KMS-11 (cell line): ENCODE measurements at regions not wholly inside any gene's neighbourhood (a gene's known extent, or its start where the extent isn't known, plus 50 kb on each side); places are given as distances from the start of the nearest gene placed in this dataset.

Experiments
- H2AFZ ChIP-seq: fragments of 200-600 bp; sonication (generic); 2 replicates; pipeline ENCODE4 v1.6.1; 2016; ENCODE audit warnings: antibody characterized with exemption, mixed run types, low read depth
- H3K27ac ChIP-seq: fragments of 200-600 bp; sonication (generic); 2 replicates; pipeline ENCODE4 v1.6.1; 2016; ENCODE audit warnings: mild to moderate bottlenecking, mixed run types
- H3K27me3 ChIP-seq: fragments of 200-600 bp; sonication (generic); 2 replicates; pipeline ENCODE4 v1.6.1; 2017; ENCODE audit warnings: mild to moderate bottlenecking, low read depth, mixed run types, moderate library complexity; ENCODE audit not compliant: insufficient read depth
- H3K36me3 ChIP-seq: fragments of 200-600 bp; sonication (generic); 2 replicates; pipeline ENCODE4 v1.6.1; 2017; ENCODE audit warnings: mild to moderate bottlenecking, mixed run types; ENCODE audit not compliant: insufficient read depth
- H3K4me1 ChIP-seq: fragments of 200-600 bp; sonication (generic); 2 replicates; pipeline ENCODE4 v1.6.1; 2016; ENCODE audit warnings: mild to moderate bottlenecking, low read depth, mixed run types; ENCODE audit not compliant: poor library complexity, severe bottlenecking
- H3K4me2 ChIP-seq: fragments of 200-600 bp; sonication (generic); 2 replicates; pipeline ENCODE4 v1.7.0; 2016; ENCODE audit warnings: mild to moderate bottlenecking, mixed run types
- H3K4me3 ChIP-seq: fragments of 200-600 bp; sonication (generic); IDR thresholded peaks from 2 replicates; pipeline ENCODE4 v1.6.1; 2017; ENCODE audit warnings: low read depth, low read length, mixed read lengths; ENCODE audit not compliant: insufficient read depth
- H3K79me2 ChIP-seq: fragments of 200-600 bp; sonication (generic); 2 replicates; pipeline ENCODE4 v1.6.1; 2016; ENCODE audit warnings: low read depth, mixed run types; ENCODE audit not compliant: insufficient read depth
- H3K9ac ChIP-seq: fragments of 200-600 bp; sonication (generic); 2 replicates; pipeline ENCODE4 v1.6.1; 2016; ENCODE audit warnings: mild to moderate bottlenecking, mixed run types
- H4K20me1 ChIP-seq: fragments of 200-600 bp; sonication (generic); 2 replicates; pipeline ENCODE4 v1.6.1; 2016; ENCODE audit warnings: mild to moderate bottlenecking, mixed run types; ENCODE audit not compliant: insufficient read depth
- CTCF ChIP-seq: fragments of 200-600 bp; sonication (generic); conservative IDR thresholded peaks from 2 replicates; pipeline ENCODE4 v1.6.1; 2017; ENCODE audit warnings: low read depth, mild to moderate bottlenecking, antibody characterized with exemption, low read length, moderate library complexity, mixed read lengths

GRCh38 chr3:22779737-22780136, 423.4 kb upstream of the UBE2E2 start:
- no peak overlapping the region for H3K9ac ChIP-seq
- H3K27me3 ChIP-seq, result no peaks in the 10 kb centered on the region
- no peak overlapping the region for H3K4me2 ChIP-seq
- no peak overlapping the region for H3K4me3 ChIP-seq
- TF ChIP-seq CTCF, result no peak
- H3K4me1 ChIP-seq, result peaks cover 7% of the 10 kb centered on the region
- H3K36me3 ChIP-seq, result no peaks in the 10 kb centered on the region
- H3K27ac ChIP-seq, result no peak overlapping the region
- no peaks in the 10 kb centered on the region for H4K20me1 ChIP-seq
- H2AFZ ChIP-seq, result no peak overlapping the region
- no peaks in the 10 kb centered on the region for H3K79me2 ChIP-seq

DNA sequence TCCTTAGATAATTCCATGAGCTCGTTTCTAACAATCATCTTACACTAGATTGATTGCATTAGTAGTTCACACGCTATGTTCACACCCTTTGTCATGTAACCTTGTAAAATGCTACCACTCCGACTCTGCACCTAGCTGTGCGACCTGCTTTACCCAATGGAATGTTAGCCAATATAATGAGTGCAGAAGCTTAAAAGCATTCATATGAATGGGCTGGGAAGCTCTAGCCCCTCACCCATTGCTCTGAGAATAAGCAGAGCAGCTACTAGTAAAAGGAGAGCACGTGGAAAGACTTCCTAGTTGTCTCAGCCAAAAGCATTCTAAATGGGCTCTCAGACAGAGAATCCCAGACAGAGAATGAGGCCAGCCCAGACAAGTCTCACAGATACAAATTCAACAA, 410.6 kb upstream of the UBE2E2 start:
- no peaks in the 10 kb centered on the region for H4K20me1 ChIP-seq
- no peak overlapping the region for H3K27ac ChIP-seq
- H3K27me3 ChIP-seq, result no peaks in the 10 kb centered on the region
- no peak overlapping the region for H3K9ac ChIP-seq
- H3K4me2 ChIP-seq, result no peak overlapping the region
- no peak overlapping the region for H3K4me3 ChIP-seq
- TF ChIP-seq CTCF, result no peak
- H3K36me3 ChIP-seq, result no peaks in the 10 kb centered on the region
- no peaks in the 10 kb centered on the region for H3K4me1 ChIP-seq
- H3K79me2 ChIP-seq, result no peaks in the 10 kb centered on the region
- H2AFZ ChIP-seq, result no peak overlapping the region

DNA sequence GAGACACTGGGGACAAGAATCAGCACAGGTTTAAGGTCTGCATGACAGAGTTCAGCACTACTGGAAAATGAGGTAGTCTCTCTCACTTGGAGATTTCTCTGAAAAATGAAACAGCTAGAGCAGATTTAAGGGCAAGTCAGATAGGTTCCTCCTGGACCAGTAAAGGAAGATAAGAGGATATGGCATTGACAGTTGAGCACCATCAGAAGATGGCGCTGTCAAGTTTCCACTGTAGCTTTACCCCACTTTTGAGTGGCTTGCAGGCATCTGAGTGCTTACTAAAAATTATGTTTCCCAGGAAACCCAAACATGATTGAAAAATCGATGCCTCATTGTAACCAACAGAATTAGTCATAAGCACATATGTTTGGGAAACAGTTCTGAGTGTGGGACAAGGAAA, 407.2 kb upstream of the UBE2E2 start:
- H3K4me3 ChIP-seq, result no peak overlapping the region
- no peaks in the 10 kb centered on the region for H3K4me1 ChIP-seq
- no peak overlapping the region for H3K4me2 ChIP-seq
- no peak for TF ChIP-seq CTCF
- H2AFZ ChIP-seq, result no peak overlapping the region
- no peaks in the 10 kb centered on the region for H3K36me3 ChIP-seq
- no peak overlapping the region for H3K9ac ChIP-seq
- no peak overlapping the region for H3K27ac ChIP-seq
- H3K27me3 ChIP-seq, result no peaks in the 10 kb centered on the region
- H3K79me2 ChIP-seq, result no peaks in the 10 kb centered on the region
- no peaks in the 10 kb centered on the region for H4K20me1 ChIP-seq

DNA sequence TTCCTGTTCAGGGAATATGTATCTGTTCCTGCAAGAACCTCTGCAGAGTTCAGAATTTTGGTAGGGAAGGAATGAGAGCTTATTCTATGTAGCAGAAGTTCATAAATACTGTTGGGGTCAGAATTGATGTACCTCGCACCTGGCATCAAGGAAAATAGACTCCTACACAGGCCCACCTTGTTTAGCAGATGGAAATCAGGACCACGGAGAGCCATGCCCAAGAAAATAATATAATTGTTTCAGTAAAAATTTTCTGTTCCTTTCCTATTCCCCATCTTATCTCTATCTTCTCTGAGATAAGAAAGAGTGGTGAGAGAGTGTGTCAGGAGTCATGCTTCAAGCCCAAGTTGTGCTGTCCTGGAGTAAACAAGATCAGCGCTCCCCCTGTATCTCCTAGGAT, 404.7 kb upstream of the UBE2E2 start:
- Histone ChIP-seq H3K4me1 (no peaks in the 10 kb centered on the region), H3K36me3 (no peaks in the 10 kb centered on the region), H3K27me3 (no peaks in the 10 kb centered on the region), H3K9ac (no peak overlapping the region), H3K79me2 (no peaks in the 10 kb centered on the region), H2AFZ (no peak overlapping the region), H3K4me3 (no peak overlapping the region), H3K27ac (no peak overlapping the region), H4K20me1 (no peaks in the 10 kb centered on the region), H3K4me2 (no peak overlapping the region)
- no peak for TF ChIP-seq CTCF

DNA sequence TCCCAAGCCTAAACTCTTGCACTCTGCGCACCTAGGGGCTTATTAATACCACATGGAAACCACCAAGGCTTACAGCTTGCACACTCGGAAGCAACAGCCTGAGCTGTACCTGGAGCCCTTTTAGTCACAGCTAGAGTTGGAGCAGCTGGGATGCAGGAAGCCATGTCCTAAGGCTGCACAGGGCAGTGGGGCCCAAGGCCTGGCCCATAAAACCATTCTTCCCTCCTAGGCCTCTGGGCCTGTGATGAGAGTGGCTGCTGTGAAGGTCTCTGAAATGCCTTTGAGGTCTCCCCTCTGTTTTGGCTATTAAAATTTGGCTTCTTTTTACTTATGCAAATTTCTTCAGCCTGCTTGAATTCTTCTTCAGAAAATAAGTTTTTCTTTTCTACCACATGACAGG, 383.9 kb upstream of the UBE2E2 start:
- Histone ChIP-seq H3K36me3 (no peaks in the 10 kb centered on the region), H3K27me3 (no peaks in the 10 kb centered on the region), H3K27ac (no peak overlapping the region), H3K4me1 (no peaks in the 10 kb centered on the region), H3K4me3 (no peak overlapping the region), H4K20me1 (no peaks in the 10 kb centered on the region), H3K9ac (no peak overlapping the region), H2AFZ (no peak overlapping the region), H3K4me2 (no peak overlapping the region), H3K79me2 (no peaks in the 10 kb centered on the region)
- TF ChIP-seq CTCF, result no peak
